PC-3 (cell line): ENCODE measurements at regions not wholly inside any gene's neighbourhood (a gene's known extent, or its start where the extent isn't known, plus 50 kb on each side); places are given as distances from the start of the nearest gene placed in this dataset.

Experiments used
- CTCF ChIP-seq: fragments of 300-600 bp; sonication (generic); conservative IDR thresholded peaks from 2 replicates; pipeline ENCODE4 v1.5.1; 2017; ENCODE audit warnings: antibody characterized with exemption, low read depth, mild to moderate bottlenecking, low read length
- EZH2 ChIP-seq: fragments of 300-600 bp; sonication (generic); IDR thresholded peaks from one replicate; pipeline ENCODE4 v1.6.1; 2017; ENCODE audit warnings: antibody characterized with exemption, mild to moderate bottlenecking, low read length; ENCODE audit not compliant: unreplicated experiment
- EZH2phosphoT487 ChIP-seq: fragments of 300-600 bp; sonication (generic); IDR thresholded peaks from 2 replicates; pipeline ENCODE4 v1.6.1; 2018; ENCODE audit warnings: mild to moderate bottlenecking, antibody characterized with exemption, low read length, borderline replicate concordance

DNA sequence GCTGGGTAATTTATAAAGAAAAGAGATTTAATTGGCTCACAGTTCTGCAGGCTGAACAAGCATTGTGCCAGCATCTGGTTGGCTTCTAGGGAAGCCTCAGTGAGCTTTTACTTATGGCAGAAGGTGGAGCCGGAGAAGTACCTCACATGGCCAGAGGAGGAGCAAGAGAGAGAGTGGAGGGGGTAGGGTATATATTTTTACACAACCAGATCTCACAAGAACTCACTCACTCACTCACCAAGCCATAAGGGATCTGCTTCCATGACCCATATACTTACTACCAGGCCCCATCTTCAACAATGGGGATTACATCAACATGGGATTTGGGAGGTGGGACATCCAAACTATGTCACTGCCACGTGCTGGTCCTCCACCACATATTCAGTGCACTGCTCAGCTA is 117.2 kb upstream of the PRNP start:
- TF ChIP-seq CTCF: peak; percentile 32; the same call in 1 of the 2 replicates
- TF ChIP-seq EZH2: no peak
- no peak for TF ChIP-seq EZH2phosphoT487
